GM23338 (cell line): ENCODE measurements at regions not wholly inside any gene's neighbourhood (a gene's known extent, or its start where the extent isn't known, plus 50 kb on each side); places are given as distances from the start of the nearest gene placed in this dataset.

Experiments used
- ATAC-seq: fragments of 200-7000 bp; cut with Tn5 transposase; 3 replicates; pipeline ENCODE4 v1.9.1; 2020
- DNase-seq: peaks from one replicate; pipeline ENCODE4 v3.0.0-alpha.2; 2015; ENCODE audit warnings: low spot score
- H2AFZ ChIP-seq: fragments of 200-600 bp; sonication (generic); 2 replicates; pipeline ENCODE4 v1.8.0; 2016; ENCODE audit warnings: antibody characterized with exemption, mild to moderate bottlenecking, moderate library complexity
- H3F3A ChIP-seq: fragments of 200-600 bp; sonication (generic); replicated peaks from 2 replicates; pipeline ENCODE4 v1.8.0; 2017; ENCODE audit warnings: antibody characterized with exemption, mixed run types, low read depth
- H3K27ac ChIP-seq: fragments of 200-600 bp; sonication (generic); 2 replicates; pipeline ENCODE4 v1.6.1; 2016; ENCODE audit warnings: low read depth
- H3K27me3 ChIP-seq: fragments of 200-600 bp; sonication (generic); 2 replicates; pipeline ENCODE4 v1.8.0; 2016; ENCODE audit warnings: mild to moderate bottlenecking, mixed run types, moderate library complexity; ENCODE audit not compliant: insufficient read depth
- H3K36me3 ChIP-seq: fragments of 200-600 bp; sonication (generic); 2 replicates; pipeline ENCODE4 v1.8.0; 2016; ENCODE audit warnings: mild to moderate bottlenecking; ENCODE audit not compliant: insufficient read depth
- H3K4me1 ChIP-seq: fragments of 200-600 bp; sonication (generic); 2 replicates; pipeline ENCODE4 v1.8.0; 2016; ENCODE audit warnings: mild to moderate bottlenecking, moderate library complexity; ENCODE audit not compliant: insufficient read depth
- H3K4me2 ChIP-seq: fragments of 200-600 bp; sonication (generic); 2 replicates; pipeline ENCODE4 v1.7.1; 2017; ENCODE audit warnings: mixed run types
- H3K4me3 ChIP-seq: fragments of 200-600 bp; sonication (generic); 2 replicates; pipeline ENCODE4 v1.6.1; 2016; ENCODE audit warnings: mixed run types
- H3K79me2 ChIP-seq: fragments of 200-600 bp; sonication (generic); replicated peaks from 2 replicates; pipeline ENCODE4 v1.8.0; 2017; ENCODE audit warnings: mild to moderate bottlenecking; ENCODE audit not compliant: insufficient read depth
- H3K9me2 ChIP-seq: fragments of 200-600 bp; sonication (generic); 2 replicates; pipeline ENCODE4 v1.8.0; 2017; ENCODE audit not compliant: insufficient read depth
- H4K20me1 ChIP-seq: fragments of 200-600 bp; sonication (generic); replicated peaks from 2 replicates; pipeline ENCODE4 v1.8.0; 2017; ENCODE audit warnings: mild to moderate bottlenecking; ENCODE audit not compliant: insufficient read depth
- H3K27ac Mint-ChIP-seq: 2 replicates; pipeline ENCODE4 v1.8.0; 2020; ENCODE audit warnings: inconsistent platforms, mild to moderate bottlenecking, moderate library complexity, mixed read lengths
- H3K27me3 Mint-ChIP-seq: 3 replicates; pipeline ENCODE4 v1.8.0; 2022; ENCODE audit warnings: low read depth, mild to moderate bottlenecking, moderate library complexity, mixed read lengths, inconsistent platforms; ENCODE audit not compliant: insufficient read depth, poor library complexity
- H3K36me3 Mint-ChIP-seq: 3 replicates; pipeline ENCODE4 v1.8.0; 2021; ENCODE audit warnings: low read depth, mild to moderate bottlenecking, inconsistent platforms, moderate library complexity, mixed read lengths
- H3K4me1 Mint-ChIP-seq: 3 replicates; pipeline ENCODE4 v1.8.0; 2020; ENCODE audit warnings: mild to moderate bottlenecking, inconsistent platforms, mixed read lengths
- H3K4me3 Mint-ChIP-seq: 3 replicates; pipeline ENCODE4 v1.8.0; 2021; ENCODE audit warnings: moderate library complexity, mild to moderate bottlenecking, inconsistent platforms, mixed read lengths
- H3K9me3 Mint-ChIP-seq: 3 replicates; pipeline ENCODE4 v1.8.0; 2020; ENCODE audit warnings: moderate library complexity, mild to moderate bottlenecking, inconsistent platforms, mixed read lengths
- EZH2 ChIP-seq: fragments of 200-600 bp; sonication (generic); IDR thresholded peaks from one replicate; pipeline ENCODE4 v1.8.0; 2017; ENCODE audit warnings: antibody characterized with exemption, mild to moderate bottlenecking, low read depth; ENCODE audit not compliant: unreplicated experiment
- STAT1 ChIP-seq: IDR thresholded peaks from one replicate; pipeline ENCODE4 v1.6.1; 2016; ENCODE audit warnings: antibody characterized with exemption; ENCODE audit not compliant: unreplicated experiment
- ZNF331 ChIP-seq: fragments of 250-450 bp; sonication (Bioruptor Pico); IDR thresholded peaks from 2 replicates; pipeline ENCODE4 v1.5.0; 2020; ENCODE audit warnings: low read depth, mild to moderate bottlenecking, moderate library complexity
- TF ChIP-seq, protein P1 (sequence below): fragments of 250-450 bp; sonication (Bioruptor Pico); IDR thresholded peaks from 2 replicates; pipeline ENCODE4 v1.5.0; 2020; ENCODE audit warnings: mild to moderate bottlenecking, moderate library complexity
- TF ChIP-seq, protein P2 (sequence below), 2 experiments: fragments of 200-600 bp in 1 of 2; sonication (generic) in 1 of 2; conservative IDR thresholded peaks; 2 replicates each; pipeline versions ENCODE4 v1.5.1 to v1.6.1; 2016 to 2017; ENCODE audit warnings: antibody characterized with exemption in 2 of 2, low read depth in 2 of 2, mild to moderate bottlenecking in 2 of 2, moderate library complexity in 1 of 2

DNA sequence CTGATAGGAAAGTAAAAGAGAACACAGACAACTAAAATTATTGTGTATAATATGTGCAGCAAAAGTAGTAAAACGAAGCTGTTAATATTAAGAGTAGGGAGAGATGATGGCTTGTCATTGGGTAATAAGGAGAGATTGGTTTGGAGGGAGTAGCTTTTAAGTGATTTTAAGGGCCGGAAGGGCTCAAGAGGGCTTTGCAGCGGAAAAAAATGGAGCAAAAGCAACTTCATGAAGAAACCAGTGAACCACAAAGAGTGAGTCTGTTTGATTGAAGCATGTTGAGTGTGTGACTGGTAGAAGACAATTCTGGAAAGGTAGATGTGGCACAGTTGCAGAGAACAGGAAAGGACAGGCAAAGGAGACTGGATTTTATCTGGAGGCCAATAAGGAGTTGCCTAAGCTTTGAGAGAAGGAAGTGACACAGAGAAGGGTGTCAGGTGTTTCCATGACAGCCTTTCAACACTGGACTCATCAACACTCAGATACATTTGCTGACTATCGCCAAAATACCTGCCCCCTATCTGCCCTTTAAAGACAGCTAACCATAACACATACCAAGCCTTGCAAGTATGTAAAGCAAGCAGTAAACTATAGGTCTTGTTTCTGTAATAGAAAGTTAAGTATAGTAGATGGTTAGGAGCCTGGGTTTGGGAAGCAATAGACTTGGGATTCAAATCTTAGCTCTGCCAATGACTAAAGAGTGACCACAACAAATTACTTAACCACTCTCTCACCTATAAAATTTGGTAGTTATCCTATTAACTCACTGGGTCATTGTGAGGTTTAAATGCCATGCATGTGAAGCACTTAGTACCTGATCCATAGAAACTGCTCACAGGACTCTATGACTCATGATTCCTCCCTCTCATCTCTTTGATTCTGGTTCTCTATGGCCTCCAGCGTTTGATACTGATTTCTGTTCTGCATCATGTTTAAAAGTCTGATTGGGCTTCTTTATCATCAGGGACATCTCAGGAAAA is 117.3 kb upstream of the LMNTD1 start (continued):
- TF ChIP-seq, protein P1, sequence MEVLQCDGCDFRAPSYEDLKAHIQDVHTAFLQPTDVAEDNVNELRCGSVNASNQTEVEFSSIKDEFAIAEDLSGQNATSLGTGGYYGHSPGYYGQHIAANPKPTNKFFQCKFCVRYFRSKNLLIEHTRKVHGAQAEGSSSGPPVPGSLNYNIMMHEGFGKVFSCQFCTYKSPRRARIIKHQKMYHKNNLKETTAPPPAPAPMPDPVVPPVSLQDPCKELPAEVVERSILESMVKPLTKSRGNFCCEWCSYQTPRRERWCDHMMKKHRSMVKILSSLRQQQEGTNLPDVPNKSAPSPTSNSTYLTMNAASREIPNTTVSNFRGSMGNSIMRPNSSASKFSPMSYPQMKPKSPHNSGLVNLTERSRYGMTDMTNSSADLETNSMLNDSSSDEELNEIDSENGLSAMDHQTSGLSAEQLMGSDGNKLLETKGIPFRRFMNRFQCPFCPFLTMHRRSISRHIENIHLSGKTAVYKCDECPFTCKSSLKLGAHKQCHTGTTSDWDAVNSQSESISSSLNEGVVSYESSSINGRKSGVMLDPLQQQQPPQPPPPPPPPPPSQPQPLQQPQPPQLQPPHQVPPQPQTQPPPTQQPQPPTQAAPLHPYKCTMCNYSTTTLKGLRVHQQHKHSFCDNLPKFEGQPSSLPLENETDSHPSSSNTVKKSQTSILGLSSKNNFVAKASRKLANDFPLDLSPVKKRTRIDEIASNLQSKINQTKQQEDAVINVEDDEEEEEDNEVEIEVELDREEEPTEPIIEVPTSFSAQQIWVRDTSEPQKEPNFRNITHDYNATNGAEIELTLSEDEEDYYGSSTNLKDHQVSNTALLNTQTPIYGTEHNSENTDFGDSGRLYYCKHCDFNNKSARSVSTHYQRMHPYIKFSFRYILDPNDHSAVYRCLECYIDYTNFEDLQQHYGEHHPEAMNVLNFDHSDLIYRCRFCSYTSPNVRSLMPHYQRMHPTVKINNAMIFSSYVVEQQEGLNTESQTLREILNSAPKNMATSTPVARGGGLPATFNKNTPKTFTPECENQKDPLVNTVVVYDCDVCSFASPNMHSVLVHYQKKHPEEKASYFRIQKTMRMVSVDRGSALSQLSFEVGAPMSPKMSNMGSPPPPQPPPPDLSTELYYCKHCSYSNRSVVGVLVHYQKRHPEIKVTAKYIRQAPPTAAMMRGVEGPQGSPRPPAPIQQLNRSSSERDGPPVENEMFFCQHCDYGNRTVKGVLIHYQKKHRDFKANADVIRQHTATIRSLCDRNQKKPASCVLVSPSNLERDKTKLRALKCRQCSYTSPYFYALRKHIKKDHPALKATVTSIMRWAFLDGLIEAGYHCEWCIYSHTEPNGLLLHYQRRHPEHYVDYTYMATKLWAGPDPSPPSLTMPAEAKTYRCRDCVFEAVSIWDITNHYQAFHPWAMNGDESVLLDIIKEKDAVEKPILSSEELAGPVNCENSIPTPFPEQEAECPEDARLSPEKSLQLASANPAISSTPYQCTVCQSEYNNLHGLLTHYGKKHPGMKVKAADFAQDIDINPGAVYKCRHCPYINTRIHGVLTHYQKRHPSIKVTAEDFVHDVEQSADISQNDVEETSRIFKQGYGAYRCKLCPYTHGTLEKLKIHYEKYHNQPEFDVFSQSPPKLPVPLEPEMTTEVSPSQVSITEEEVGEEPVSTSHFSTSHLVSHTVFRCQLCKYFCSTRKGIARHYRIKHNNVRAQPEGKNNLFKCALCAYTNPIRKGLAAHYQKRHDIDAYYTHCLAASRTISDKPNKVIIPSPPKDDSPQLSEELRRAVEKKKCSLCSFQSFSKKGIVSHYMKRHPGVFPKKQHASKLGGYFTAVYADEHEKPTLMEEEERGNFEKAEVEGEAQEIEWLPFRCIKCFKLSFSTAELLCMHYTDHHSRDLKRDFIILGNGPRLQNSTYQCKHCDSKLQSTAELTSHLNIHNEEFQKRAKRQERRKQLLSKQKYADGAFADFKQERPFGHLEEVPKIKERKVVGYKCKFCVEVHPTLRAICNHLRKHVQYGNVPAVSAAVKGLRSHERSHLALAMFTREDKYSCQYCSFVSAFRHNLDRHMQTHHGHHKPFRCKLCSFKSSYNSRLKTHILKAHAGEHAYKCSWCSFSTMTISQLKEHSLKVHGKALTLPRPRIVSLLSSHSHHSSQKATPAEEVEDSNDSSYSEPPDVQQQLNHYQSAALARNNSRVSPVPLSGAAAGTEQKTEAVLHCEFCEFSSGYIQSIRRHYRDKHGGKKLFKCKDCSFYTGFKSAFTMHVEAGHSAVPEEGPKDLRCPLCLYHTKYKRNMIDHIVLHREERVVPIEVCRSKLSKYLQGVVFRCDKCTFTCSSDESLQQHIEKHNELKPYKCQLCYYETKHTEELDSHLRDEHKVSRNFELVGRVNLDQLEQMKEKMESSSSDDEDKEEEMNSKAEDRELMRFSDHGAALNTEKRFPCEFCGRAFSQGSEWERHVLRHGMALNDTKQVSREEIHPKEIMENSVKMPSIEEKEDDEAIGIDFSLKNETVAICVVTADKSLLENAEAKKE (CRISPR knock-in tag): no peak
- TF ChIP-seq STAT1: no peak

DNA sequence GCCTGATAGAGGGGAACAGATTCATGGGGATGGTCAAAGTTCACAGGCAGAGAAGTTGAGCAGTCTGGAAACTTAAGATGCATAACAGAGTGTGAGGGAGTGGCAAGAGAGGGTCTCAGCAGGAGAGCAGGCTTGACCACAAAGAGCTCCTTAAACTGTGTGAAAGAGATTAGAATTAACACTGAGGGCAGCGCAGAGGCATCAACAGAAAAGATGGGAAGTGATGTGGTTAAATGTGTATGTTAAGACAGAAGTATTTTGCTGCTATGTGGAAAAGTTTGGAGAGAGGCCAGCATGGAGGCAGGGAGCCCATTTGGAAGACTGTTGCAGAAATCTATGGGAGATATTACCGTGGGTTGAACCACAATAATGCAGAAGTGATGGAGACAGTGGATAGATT is 122.7 kb upstream of the LMNTD1 start:
- no peak overlapping the region for H2AFZ ChIP-seq
- no peak overlapping the region for H3K4me3 Mint-ChIP-seq
- ATAC-seq: peak; percentile 69
- TF ChIP-seq, protein P2, sequence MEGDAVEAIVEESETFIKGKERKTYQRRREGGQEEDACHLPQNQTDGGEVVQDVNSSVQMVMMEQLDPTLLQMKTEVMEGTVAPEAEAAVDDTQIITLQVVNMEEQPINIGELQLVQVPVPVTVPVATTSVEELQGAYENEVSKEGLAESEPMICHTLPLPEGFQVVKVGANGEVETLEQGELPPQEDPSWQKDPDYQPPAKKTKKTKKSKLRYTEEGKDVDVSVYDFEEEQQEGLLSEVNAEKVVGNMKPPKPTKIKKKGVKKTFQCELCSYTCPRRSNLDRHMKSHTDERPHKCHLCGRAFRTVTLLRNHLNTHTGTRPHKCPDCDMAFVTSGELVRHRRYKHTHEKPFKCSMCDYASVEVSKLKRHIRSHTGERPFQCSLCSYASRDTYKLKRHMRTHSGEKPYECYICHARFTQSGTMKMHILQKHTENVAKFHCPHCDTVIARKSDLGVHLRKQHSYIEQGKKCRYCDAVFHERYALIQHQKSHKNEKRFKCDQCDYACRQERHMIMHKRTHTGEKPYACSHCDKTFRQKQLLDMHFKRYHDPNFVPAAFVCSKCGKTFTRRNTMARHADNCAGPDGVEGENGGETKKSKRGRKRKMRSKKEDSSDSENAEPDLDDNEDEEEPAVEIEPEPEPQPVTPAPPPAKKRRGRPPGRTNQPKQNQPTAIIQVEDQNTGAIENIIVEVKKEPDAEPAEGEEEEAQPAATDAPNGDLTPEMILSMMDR (conservative IDR thresholded peaks at IDR 0.05; ENCODE audit: low read depth in 2 of 2): no peak
- TF ChIP-seq, protein P1 (CRISPR knock-in tag): no peak
- no peak for TF ChIP-seq EZH2
- no peak for TF ChIP-seq ZNF331 (CRISPR knock-in tag)

More for the DNA sequence above, 122.7 kb upstream of the LMNTD1 start:
- Histone ChIP-seq H3K36me3 (no peaks in the 10 kb centered on the region; the same call in 1 of the 2 replicates), H3K4me2 (peak overlapping the region; percentile 61; the same call in 1 of the 2 replicates), H3K9me2 (peaks cover 13% of the 10 kb centered on the region; the same call in 1 of the 2 replicates), H3K27me3 (no peaks in the 10 kb centered on the region), H3K4me1 (peaks cover 30% of the 10 kb centered on the region), H3K79me2 (no peaks in the 10 kb centered on the region), H3F3A (no peaks in the 10 kb centered on the region), H4K20me1 (no peaks in the 10 kb centered on the region), H3K4me3 (peak overlapping the region; percentile 15; the same call in 1 of the 2 replicates), H3K27ac (no peak overlapping the region)
- Mint-ChIP-seq H3K27ac (no peak overlapping the region), H3K36me3 (no peaks in the 10 kb centered on the region), H3K4me1 (peaks cover 10% of the 10 kb centered on the region), H3K27me3 (no peaks in the 10 kb centered on the region), H3K9me3 (no peaks in the 10 kb centered on the region)
- DNase-seq: no peak
